ENCODE measurements at regions not wholly inside any gene's neighbourhood (a gene's known extent, or its start where the extent isn't known, plus 50 kb on each side); places are given as distances from the start of the nearest gene placed in this dataset.

DNA sequence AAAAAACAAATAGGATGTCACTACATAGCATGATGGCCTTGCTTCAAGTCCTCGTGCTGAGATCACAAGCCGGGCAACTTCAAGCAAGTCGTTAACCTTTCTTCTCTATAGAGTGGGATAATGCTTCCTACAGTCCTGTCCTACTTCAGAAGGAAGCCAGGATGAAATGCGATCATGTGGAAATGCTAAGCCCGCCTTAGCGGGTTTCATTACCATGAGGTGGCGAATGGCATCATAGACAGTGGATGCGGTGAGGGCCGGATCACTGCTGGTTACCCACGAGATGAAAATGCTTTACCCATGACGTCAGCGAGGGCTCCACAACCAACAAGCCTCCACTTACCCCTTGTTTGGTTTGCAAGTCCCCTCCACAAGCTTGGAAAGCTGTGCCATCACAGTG is 206.4 kb downstream of the TBXT start:
- Histone ChIP-seq H3K27ac (ENCODE audit: low read depth, low read length) (no peak overlapping the region), H3K27me3 (ENCODE audit: low read length) (no peaks in the 10 kb centered on the region), H3K79me2 (ENCODE audit: insufficient read depth, low read length) (no peaks in the 10 kb centered on the region), H3F3A (ENCODE audit: insufficient read depth) (no peaks in the 10 kb centered on the region), H3K4me2 (ENCODE audit: low read depth, low read length, poor library complexity, severe bottlenecking) (no peak overlapping the region), H3K4me3 (ENCODE audit: insufficient read depth, low read length, poor library complexity, severe bottlenecking) (no peak overlapping the region), H4K20me1 (ENCODE audit: low read depth, low read length) (no peaks in the 10 kb centered on the region), H3K9me3 (ENCODE audit: insufficient read depth, low read length) (no peaks in the 10 kb centered on the region), H3K9me2 (replicated peaks; ENCODE audit: insufficient read depth, low read length) (no peaks in the 10 kb centered on the region), H3K36me3 (ENCODE audit: low read length) (no peaks in the 10 kb centered on the region), H3K9ac (ENCODE audit: low read length) (no peak overlapping the region), H2AFZ (ENCODE audit: low read depth, low read length, severe bottlenecking) (no peak overlapping the region)
- TF ChIP-seq EZH2phosphoT487 (conservative IDR thresholded peaks at IDR 0.05; ENCODE audit: low read length): no peak
- TF ChIP-seq, protein P1, sequence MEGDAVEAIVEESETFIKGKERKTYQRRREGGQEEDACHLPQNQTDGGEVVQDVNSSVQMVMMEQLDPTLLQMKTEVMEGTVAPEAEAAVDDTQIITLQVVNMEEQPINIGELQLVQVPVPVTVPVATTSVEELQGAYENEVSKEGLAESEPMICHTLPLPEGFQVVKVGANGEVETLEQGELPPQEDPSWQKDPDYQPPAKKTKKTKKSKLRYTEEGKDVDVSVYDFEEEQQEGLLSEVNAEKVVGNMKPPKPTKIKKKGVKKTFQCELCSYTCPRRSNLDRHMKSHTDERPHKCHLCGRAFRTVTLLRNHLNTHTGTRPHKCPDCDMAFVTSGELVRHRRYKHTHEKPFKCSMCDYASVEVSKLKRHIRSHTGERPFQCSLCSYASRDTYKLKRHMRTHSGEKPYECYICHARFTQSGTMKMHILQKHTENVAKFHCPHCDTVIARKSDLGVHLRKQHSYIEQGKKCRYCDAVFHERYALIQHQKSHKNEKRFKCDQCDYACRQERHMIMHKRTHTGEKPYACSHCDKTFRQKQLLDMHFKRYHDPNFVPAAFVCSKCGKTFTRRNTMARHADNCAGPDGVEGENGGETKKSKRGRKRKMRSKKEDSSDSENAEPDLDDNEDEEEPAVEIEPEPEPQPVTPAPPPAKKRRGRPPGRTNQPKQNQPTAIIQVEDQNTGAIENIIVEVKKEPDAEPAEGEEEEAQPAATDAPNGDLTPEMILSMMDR (IDR thresholded peaks at IDR 0.05; ENCODE audit: insufficient read depth, low read length, poor library complexity, severe bottlenecking): no peak

DNA sequence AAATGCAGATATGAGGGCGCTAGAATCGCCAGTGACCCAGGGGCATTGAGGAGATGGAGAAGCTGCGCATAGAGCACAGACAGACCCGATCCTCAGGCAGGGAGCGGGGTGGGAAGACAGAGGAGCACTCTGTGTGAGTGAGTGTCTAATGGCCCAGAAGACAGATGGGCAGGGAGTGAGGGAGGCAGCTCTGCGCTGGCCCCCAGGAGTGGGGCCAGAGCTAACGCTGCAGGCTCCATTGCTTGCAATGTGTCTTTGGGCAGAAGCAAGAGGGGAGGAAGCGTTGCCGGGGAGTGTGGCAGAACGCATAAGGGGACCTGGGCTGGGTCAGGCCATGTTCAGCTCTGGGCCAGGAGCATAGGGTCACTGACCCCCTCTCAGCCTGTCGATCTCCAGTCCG is 207.0 kb downstream of the TBXT start:
- Histone ChIP-seq H3K9me3 (ENCODE audit: insufficient read depth, low read length) (no peaks in the 10 kb centered on the region), H3K27me3 (ENCODE audit: low read length) (no peaks in the 10 kb centered on the region), H3K9me2 (replicated peaks; ENCODE audit: insufficient read depth, low read length) (no peaks in the 10 kb centered on the region), H3K4me3 (ENCODE audit: insufficient read depth, low read length, poor library complexity, severe bottlenecking) (no peak overlapping the region), H3K27ac (ENCODE audit: low read depth, low read length) (no peak overlapping the region), H3K4me2 (ENCODE audit: low read depth, low read length, poor library complexity, severe bottlenecking) (no peak overlapping the region), H3K79me2 (ENCODE audit: insufficient read depth, low read length) (no peaks in the 10 kb centered on the region), H3K36me3 (ENCODE audit: low read length) (no peaks in the 10 kb centered on the region), H4K20me1 (ENCODE audit: low read depth, low read length) (no peaks in the 10 kb centered on the region), H3K9ac (ENCODE audit: low read length) (no peak overlapping the region), H2AFZ (ENCODE audit: low read depth, low read length, severe bottlenecking) (no peak overlapping the region), H3F3A (ENCODE audit: insufficient read depth) (no peaks in the 10 kb centered on the region)
- no peak for TF ChIP-seq EZH2phosphoT487 (conservative IDR thresholded peaks at IDR 0.05; ENCODE audit: low read length)
- TF ChIP-seq, protein P1 (IDR thresholded peaks at IDR 0.05; ENCODE audit: insufficient read depth, low read length, poor library complexity, severe bottlenecking): no peak

DNA sequence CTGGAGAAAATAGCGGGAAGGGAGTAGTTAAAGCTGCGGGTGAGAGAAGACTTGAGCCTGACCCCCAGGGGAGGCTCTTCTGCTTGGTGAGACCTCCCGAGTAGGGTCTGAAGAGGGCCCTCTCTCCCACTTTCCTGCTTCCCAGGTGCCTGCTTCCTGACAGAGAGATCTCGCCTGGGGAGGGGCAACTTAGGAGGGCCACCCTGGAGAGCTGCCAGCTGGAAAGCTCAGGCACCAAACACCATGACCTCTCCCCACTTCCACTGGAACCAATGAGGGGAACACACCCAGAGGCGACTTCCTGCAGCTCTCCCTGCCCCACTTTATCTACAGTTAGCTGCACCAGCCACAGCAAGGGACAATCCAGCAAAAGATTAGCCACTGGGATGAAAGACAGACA is 208.0 kb downstream of the TBXT start:
- no peak overlapping the region for H3K4me2 ChIP-seq (ENCODE audit: low read depth, low read length, poor library complexity, severe bottlenecking)
- H3K27ac ChIP-seq (ENCODE audit: low read depth, low read length): no peak overlapping the region
- no peaks in the 10 kb centered on the region for H3F3A ChIP-seq (ENCODE audit: insufficient read depth)
- H3K79me2 ChIP-seq (ENCODE audit: insufficient read depth, low read length): no peaks in the 10 kb centered on the region
- no peak for TF ChIP-seq EZH2phosphoT487 (conservative IDR thresholded peaks at IDR 0.05; ENCODE audit: low read length)
- TF ChIP-seq, protein P1 (IDR thresholded peaks at IDR 0.05; ENCODE audit: insufficient read depth, low read length, poor library complexity, severe bottlenecking): no peak
- H3K9me3 ChIP-seq (ENCODE audit: insufficient read depth, low read length): no peaks in the 10 kb centered on the region
- H3K4me3 ChIP-seq (ENCODE audit: insufficient read depth, low read length, poor library complexity, severe bottlenecking): no peak overlapping the region
- no peaks in the 10 kb centered on the region for H4K20me1 ChIP-seq (ENCODE audit: low read depth, low read length)
- no peaks in the 10 kb centered on the region for H3K27me3 ChIP-seq (ENCODE audit: low read length)
- H3K9me2 ChIP-seq (replicated peaks; ENCODE audit: insufficient read depth, low read length): no peaks in the 10 kb centered on the region
- no peaks in the 10 kb centered on the region for H3K36me3 ChIP-seq (ENCODE audit: low read length)
- no peak overlapping the region for H3K9ac ChIP-seq (ENCODE audit: low read length)
- no peak overlapping the region for H2AFZ ChIP-seq (ENCODE audit: low read depth, low read length, severe bottlenecking)

Data from SU-DHL-6 (cell line).